Gastroesophageal sphincter (tissue), 3 donors: ENCODE measurements at regions not wholly inside any gene's neighbourhood (a gene's known extent, or its start where the extent isn't known, plus 50 kb on each side); places are given as distances from the start of the nearest gene placed in this dataset.

Source experiments
- CTCF ChIP-seq, 4 experiments: fragments of 200-600 bp in 2 of 4; fragments of 450-650 bp in 2 of 4; sonication (generic) in 1 of 4; IDR thresholded peaks; one replicate each; pipeline ENCODE4 v1.5.1; 2017 to 2019; ENCODE audit warnings: antibody characterized with exemption in 4 of 4, mild to moderate bottlenecking in 2 of 4, moderate library complexity in 2 of 4
- POLR2A ChIP-seq, 2 donors: fragments of 450-650 bp; IDR thresholded peaks; one replicate each; pipeline ENCODE4 v1.6.1; 2017; ENCODE audit warnings: antibody characterized with exemption in 2 of 2, mild to moderate bottlenecking in 2 of 2, moderate library complexity in 1 of 2
- POLR2AphosphoS5 ChIP-seq: sonication (generic); formaldehyde crosslinking; IDR thresholded peaks from one replicate; pipeline ENCODE4 v1.6.1; 2017; ENCODE audit warnings: antibody characterized with exemption

- TF ChIP-seq CTCF (IDR thresholded peaks at IDR 0.05) (no peak), POLR2A (IDR thresholded peaks at IDR 0.05) (no peak), POLR2AphosphoS5 (no peak)
Observed at GRCh38 chr12:111185889-111186227, 183.0 kb downstream of the PHETA1 start.
